ENCODE measurements at regions not wholly inside any gene's neighbourhood (a gene's known extent, or its start where the extent isn't known, plus 50 kb on each side); places are given as distances from the start of the nearest gene placed in this dataset.

- H3K27ac ChIP-seq: no peak overlapping the region
- WGBS, 2 donors: 90 to 93% methylated on average over 6 to 7 of the region's 7 CpGs
- intact Hi-C loops (cut with DNase I; ENCODE audit: low total_unique reads): no loop called here
- TF ChIP-seq POLR2A (IDR thresholded peaks at IDR 0.05): no peak
- no peak for TF ChIP-seq CTCF (IDR thresholded peaks at IDR 0.05)
- H3K27me3 ChIP-seq: no peaks in the 10 kb centered on the region
- DNase-seq: no peak
- no peaks in the 10 kb centered on the region for H3K9me3 ChIP-seq
- H3K4me3 ChIP-seq: no peak overlapping the region
- peaks cover 19% of the 10 kb centered on the region for H3K4me1 ChIP-seq
- no peaks in the 10 kb centered on the region for H3K36me3 ChIP-seq (ENCODE audit: low read depth, missing control alignments)
Measured at GRCh38 chr1:5794279-5794678, 197.9 kb downstream of the NPHP4 start.

DNA sequence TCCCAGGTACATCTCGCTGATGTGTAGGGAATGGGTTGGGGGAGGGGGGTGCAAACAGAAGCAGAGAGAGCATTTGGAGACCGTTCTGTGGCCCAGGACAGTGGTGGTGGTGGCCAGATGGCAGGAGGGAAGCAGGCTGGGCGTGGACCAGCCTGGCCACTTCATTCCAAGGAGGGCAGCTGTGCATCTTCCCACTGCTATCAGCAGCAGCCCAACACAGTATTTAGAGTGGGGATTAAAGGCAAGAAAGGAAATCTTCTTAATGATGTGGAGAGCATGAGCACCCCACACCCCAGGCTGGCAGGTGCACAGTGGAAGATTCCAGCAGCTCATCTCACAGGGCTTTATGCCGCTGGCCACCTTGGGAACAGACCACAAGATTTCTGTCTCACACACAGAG, 198.7 kb downstream of the NPHP4 start:
- no peak for TF ChIP-seq POLR2A (IDR thresholded peaks at IDR 0.05)
- TF ChIP-seq CTCF (IDR thresholded peaks at IDR 0.05): no peak
- WGBS, 2 donors: 82 to 89% methylated on average over 4 of the region's 4 CpGs
- H3K9me3 ChIP-seq: no peaks in the 10 kb centered on the region
- DNase-seq: no peak
- H3K27ac ChIP-seq: no peak overlapping the region
- no peak overlapping the region for H3K4me3 ChIP-seq
- no peaks in the 10 kb centered on the region for H3K27me3 ChIP-seq
- peaks cover 19% of the 10 kb centered on the region for H3K4me1 ChIP-seq
- H3K36me3 ChIP-seq (ENCODE audit: low read depth, missing control alignments): no peaks in the 10 kb centered on the region
- intact Hi-C loops (cut with DNase I; ENCODE audit: low total_unique reads): no loop called here

DNA sequence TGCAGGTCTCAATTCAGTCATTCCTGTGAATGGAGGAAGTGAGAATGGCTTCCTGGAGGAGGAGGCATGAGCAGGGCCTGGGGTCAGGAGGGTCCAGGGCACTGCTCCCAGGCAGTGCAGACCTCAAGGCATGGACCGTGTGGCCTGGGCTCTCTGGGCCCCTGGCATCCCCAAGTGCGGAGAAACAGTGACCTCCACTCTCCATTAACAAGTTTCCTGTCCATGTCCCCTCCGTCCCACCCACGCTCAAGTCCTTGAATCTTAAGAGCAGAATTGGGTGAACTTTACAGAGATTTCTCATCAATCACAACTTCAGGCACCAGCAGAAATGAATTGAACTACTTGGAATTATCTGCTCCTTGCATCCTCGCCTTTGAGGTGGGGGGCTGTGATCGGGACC, 211.1 kb downstream of the NPHP4 start:
- no peaks in the 10 kb centered on the region for H3K9me3 ChIP-seq
- 77 to 87% methylated on average over 5 to 6 of the region's 6 CpGs for WGBS, 2 donors
- no peaks in the 10 kb centered on the region for H3K36me3 ChIP-seq (ENCODE audit: low read depth, missing control alignments)
- no peaks in the 10 kb centered on the region for H3K27me3 ChIP-seq
- intact Hi-C loops (cut with DNase I; ENCODE audit: low total_unique reads): no loop called here
- no peaks in the 10 kb centered on the region for H3K4me1 ChIP-seq
- H3K4me3 ChIP-seq: no peak overlapping the region
- DNase-seq: no peak
- H3K27ac ChIP-seq: no peak overlapping the region
- TF ChIP-seq POLR2A (IDR thresholded peaks at IDR 0.05) (no peak), CTCF (IDR thresholded peaks at IDR 0.05) (no peak)

DNA sequence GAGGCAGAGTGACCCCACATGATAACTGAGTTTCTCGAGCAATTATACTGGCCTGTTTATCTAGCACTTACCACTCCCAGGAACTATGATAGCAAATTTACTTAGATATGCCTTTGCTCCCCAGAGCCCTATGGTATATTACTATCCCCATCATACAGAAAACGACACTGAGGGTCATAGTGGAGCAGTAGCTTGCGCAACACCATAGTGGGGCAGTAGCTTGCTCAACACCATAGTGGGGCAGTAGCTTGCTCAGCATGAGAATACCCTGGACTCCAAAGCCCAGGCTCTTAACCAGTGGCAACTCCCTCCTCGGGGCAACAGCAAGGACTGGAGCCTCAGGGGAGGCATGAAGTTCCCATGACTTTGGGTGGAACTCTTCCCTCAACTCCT, 211.9 kb downstream of the NPHP4 start:
- no peak for TF ChIP-seq POLR2A (IDR thresholded peaks at IDR 0.05)
- no peak for TF ChIP-seq CTCF (IDR thresholded peaks at IDR 0.05)
- no peaks in the 10 kb centered on the region for H3K4me1 ChIP-seq
- no peak overlapping the region for H3K27ac ChIP-seq
- 64 to 74% methylated on average over 4 of the region's 4 CpGs for WGBS, 2 donors
- H3K36me3 ChIP-seq (ENCODE audit: low read depth, missing control alignments): no peaks in the 10 kb centered on the region
- DNase-seq: no peak
- intact Hi-C loops (cut with DNase I; ENCODE audit: low total_unique reads): no loop called here
- H3K4me3 ChIP-seq: no peak overlapping the region
- no peaks in the 10 kb centered on the region for H3K9me3 ChIP-seq
- H3K27me3 ChIP-seq: no peaks in the 10 kb centered on the region

DNA sequence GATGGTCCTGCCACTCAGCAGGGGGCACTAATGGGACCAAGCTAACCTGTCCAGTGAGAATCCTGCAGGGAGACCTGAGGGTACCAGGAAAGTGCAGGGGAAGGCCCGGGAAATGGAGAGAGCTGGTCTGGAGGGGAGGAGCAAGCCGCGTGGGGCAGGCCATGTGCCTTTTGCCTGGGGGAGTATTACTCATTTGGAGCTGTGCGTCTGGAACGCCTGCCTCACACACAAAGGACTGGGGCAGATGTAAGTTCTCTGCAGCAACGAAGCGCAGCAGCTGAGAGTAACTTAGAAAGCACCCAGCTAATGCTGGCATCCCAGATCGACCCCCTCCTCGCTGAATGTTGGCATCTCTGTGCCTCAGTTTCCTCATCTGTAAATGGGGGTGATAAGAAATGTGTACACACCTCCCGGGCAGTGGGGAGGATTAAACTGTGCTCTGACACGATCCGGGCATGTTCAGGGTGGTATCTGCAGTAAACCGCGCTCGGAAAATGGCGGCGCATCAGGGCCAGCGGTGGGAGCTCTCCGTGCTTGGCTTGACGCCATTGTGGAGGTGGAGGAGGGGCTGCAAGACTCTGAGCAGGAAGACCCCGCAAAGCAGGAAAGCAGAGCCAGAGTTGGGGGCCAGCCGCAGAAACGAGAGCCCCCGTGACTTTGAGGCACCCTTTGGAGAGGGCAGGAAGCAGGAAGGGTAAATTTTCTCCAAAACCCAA, 212.5 kb downstream of the NPHP4 start:
- DNase-seq: peak; percentile 36
- Histone ChIP-seq H3K27ac (no peak overlapping the region), H3K4me1 (no peaks in the 10 kb centered on the region), H3K4me3 (peak overlapping the region in 1 of 2 donors; percentile 3), H3K27me3 (no peaks in the 10 kb centered on the region), H3K36me3 (ENCODE audit: low read depth, missing control alignments) (no peaks in the 10 kb centered on the region), H3K9me3 (no peaks in the 10 kb centered on the region)
- 46 to 65% methylated on average over 8 to 24 of the region's 24 CpGs for WGBS, 2 donors
- TF ChIP-seq CTCF (IDR thresholded peaks at IDR 0.05) (no peak), POLR2A (IDR thresholded peaks at IDR 0.05) (no peak)
- intact Hi-C loops (cut with DNase I; ENCODE audit: low total_unique reads): no loop called here
